Esophagus muscularis mucosa (tissue), 4 donors: ENCODE measurements at regions not wholly inside any gene's neighbourhood (a gene's known extent, or its start where the extent isn't known, plus 50 kb on each side); places are given as distances from the start of the nearest gene placed in this dataset.

ENCODE experiments used
- DNase-seq: peaks from one replicate; pipeline ENCODE4 v3.0.0-alpha.2; 2017; ENCODE audit errors: extremely low spot score
- H3K27ac ChIP-seq, 4 donors: fragments of 200-600 bp; sonication (generic); replicated peaks in 1 of 4; 1 replicate in 3 of 4; 2 replicates in 1 of 4; pipeline ENCODE4 v1.5.1; 2016 to 2019; ENCODE audit warnings: mild to moderate bottlenecking in 1 of 4
- H3K27me3 ChIP-seq, 4 donors: fragments of 200-600 bp; sonication (generic); one replicate each; pipeline versions ENCODE4 v1.5.1 to v1.6.0; 2016 to 2019
- H3K36me3 ChIP-seq, 4 donors: fragments of 200-600 bp; sonication (generic); one replicate each; pipeline ENCODE4 v1.5.1; 2016 to 2019
- H3K4me1 ChIP-seq, 4 donors: fragments of 200-600 bp; sonication (generic); one replicate each; pipeline ENCODE4 v1.5.1; 2016 to 2019
- H3K4me3 ChIP-seq, 4 donors: fragments of 200-600 bp; sonication (generic); 1 replicate in 2 of 4; 2 replicates in 2 of 4; pipeline ENCODE4 v1.5.1; 2016 to 2019; ENCODE audit warnings: mild to moderate bottlenecking in 4 of 4, moderate library complexity in 1 of 4
- H3K9me3 ChIP-seq, 4 donors: fragments of 200-600 bp; sonication (generic); 1 replicate in 3 of 4; 2 replicates in 1 of 4; pipeline ENCODE4 v1.5.1; 2016 to 2019
- EP300 ChIP-seq: sonication (generic); formaldehyde crosslinking; IDR thresholded peaks from one replicate; pipeline ENCODE4 v1.6.1; 2017; ENCODE audit warnings: antibody characterized with exemption
- POLR2A ChIP-seq: fragments of 450-650 bp; IDR thresholded peaks from one replicate; pipeline ENCODE4 v1.6.1; 2017; ENCODE audit warnings: antibody characterized with exemption, moderate library complexity, mild to moderate bottlenecking, low read depth
- POLR2AphosphoS5 ChIP-seq, 2 donors: sonication (generic); formaldehyde crosslinking; IDR thresholded peaks; one replicate each; pipeline ENCODE4 v1.6.1; 2017; ENCODE audit warnings: antibody characterized with exemption in 2 of 2
- WGBS: methylation state at CpG from one replicate; pipeline ENCODE4 v1.1.5; 2018; 5-methylcytosine and 5-hydroxymethylcytosine counted together
- intact Hi-C: fragments of 100-400 bp; cut with DNase I; formaldehyde crosslinking; loops from one replicate; pipeline ENCODE4 v1.15.1; 2023
- TF ChIP-seq, protein P1 (sequence below), 3 experiments: fragments of 200-600 bp in 2 of 3; fragments of 450-650 bp in 1 of 3; sonication (generic) in 2 of 3; IDR thresholded peaks; one replicate each; pipeline ENCODE4 v1.5.1; 2017 to 2019; ENCODE audit warnings: antibody characterized with exemption in 3 of 3, mild to moderate bottlenecking in 2 of 3, moderate library complexity in 1 of 3

DNA sequence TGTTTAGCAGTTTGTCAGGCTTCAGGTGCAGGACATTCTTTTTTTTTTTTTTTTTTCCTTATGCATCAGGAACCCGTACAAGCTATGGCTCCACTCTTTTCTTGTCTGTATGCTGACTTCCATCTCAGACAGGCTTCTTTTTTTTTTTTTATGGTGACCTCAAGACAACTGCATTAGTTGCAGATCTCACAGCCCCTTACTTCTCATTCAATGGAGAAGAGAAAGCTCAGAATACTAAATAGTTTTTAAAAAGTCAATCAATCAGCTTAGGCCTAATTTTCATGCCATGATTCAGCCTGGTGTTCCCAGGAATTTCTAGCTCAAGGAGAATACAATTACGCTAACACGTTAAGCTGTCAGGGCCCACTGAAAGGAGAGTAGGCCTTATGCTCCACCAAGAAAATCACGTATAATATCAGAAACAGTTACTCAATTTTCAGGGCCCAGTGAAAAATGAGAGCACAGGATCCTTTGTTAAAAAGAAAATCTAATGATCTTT lies 1596.0 kb upstream of the MIR17HG start:
- H3K36me3 ChIP-seq, result no peaks in the 10 kb centered on the region
- WGBS, result 86% methylated on average over 4 of the region's 4 CpGs

GRCh38 chr13:89752394-89752793 lies 1595.1 kb upstream of the MIR17HG start:
- intact Hi-C loops, result no loop called here
- Histone ChIP-seq H3K4me3 (no peak overlapping the region), H3K27me3 (no peaks in the 10 kb centered on the region), H3K27ac (no peak overlapping the region), H3K36me3 (no peaks in the 10 kb centered on the region), H3K9me3 (peaks cover 0 to 5% (median 2%) of the 10 kb centered on the region in 4 donors), H3K4me1 (no peaks in the 10 kb centered on the region)
- WGBS, result 86% methylated on average over 1 of the region's 1 CpG
- TF ChIP-seq POLR2AphosphoS5 (IDR thresholded peaks at IDR 0.05), result no peak
- TF ChIP-seq POLR2A, result no peak
- no peak for TF ChIP-seq EP300
- TF ChIP-seq, protein P1, sequence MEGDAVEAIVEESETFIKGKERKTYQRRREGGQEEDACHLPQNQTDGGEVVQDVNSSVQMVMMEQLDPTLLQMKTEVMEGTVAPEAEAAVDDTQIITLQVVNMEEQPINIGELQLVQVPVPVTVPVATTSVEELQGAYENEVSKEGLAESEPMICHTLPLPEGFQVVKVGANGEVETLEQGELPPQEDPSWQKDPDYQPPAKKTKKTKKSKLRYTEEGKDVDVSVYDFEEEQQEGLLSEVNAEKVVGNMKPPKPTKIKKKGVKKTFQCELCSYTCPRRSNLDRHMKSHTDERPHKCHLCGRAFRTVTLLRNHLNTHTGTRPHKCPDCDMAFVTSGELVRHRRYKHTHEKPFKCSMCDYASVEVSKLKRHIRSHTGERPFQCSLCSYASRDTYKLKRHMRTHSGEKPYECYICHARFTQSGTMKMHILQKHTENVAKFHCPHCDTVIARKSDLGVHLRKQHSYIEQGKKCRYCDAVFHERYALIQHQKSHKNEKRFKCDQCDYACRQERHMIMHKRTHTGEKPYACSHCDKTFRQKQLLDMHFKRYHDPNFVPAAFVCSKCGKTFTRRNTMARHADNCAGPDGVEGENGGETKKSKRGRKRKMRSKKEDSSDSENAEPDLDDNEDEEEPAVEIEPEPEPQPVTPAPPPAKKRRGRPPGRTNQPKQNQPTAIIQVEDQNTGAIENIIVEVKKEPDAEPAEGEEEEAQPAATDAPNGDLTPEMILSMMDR (IDR thresholded peaks at IDR 0.05), result no peak
- DNase-seq, result no peak

More for the DNA sequence above, 1596.0 kb upstream of the MIR17HG start:
- Histone ChIP-seq H3K27ac (no peak overlapping the region), H3K4me3 (no peak overlapping the region), H3K9me3 (peaks cover 0 to 5% (median 2%) of the 10 kb centered on the region in 4 donors), H3K4me1 (no peaks in the 10 kb centered on the region), H3K27me3 (no peaks in the 10 kb centered on the region)
- no peak for DNase-seq
- intact Hi-C loops, result no loop called here
- TF ChIP-seq POLR2AphosphoS5 (IDR thresholded peaks at IDR 0.05) (no peak), EP300 (no peak), POLR2A (no peak)
- TF ChIP-seq, protein P1 (IDR thresholded peaks at IDR 0.05), result no peak

- TF ChIP-seq POLR2A (no peak), EP300 (no peak), POLR2AphosphoS5 (IDR thresholded peaks at IDR 0.05) (no peak)
- TF ChIP-seq, protein P1 (IDR thresholded peaks at IDR 0.05), result no peak
- H3K27ac ChIP-seq, result no peak overlapping the region
- H3K4me3 ChIP-seq, result no peak overlapping the region
- H3K9me3 ChIP-seq, result peaks cover 0 to 5% (median 2%) of the 10 kb centered on the region in 4 donors
- intact Hi-C loops, result no loop called here
- no peak for DNase-seq
- 85% methylated on average over 2 of the region's 2 CpGs for WGBS
- no peaks in the 10 kb centered on the region for H3K4me1 ChIP-seq
- H3K36me3 ChIP-seq, result no peaks in the 10 kb centered on the region
- H3K27me3 ChIP-seq, result no peaks in the 10 kb centered on the region
Observed at GRCh38 chr13:89755729-89756492, 1591.6 kb upstream of the MIR17HG start.

GRCh38 chr13:89763005-89763404 lies 1584.5 kb upstream of the MIR17HG start:
- Histone ChIP-seq H3K9me3 (no peaks in the 10 kb centered on the region), H3K36me3 (no peaks in the 10 kb centered on the region), H3K27ac (no peak overlapping the region), H3K4me3 (no peak overlapping the region), H3K27me3 (no peaks in the 10 kb centered on the region), H3K4me1 (no peaks in the 10 kb centered on the region)
- WGBS, result 86% methylated on average over 1 of the region's 1 CpG
- DNase-seq, result no peak
- TF ChIP-seq POLR2AphosphoS5 (IDR thresholded peaks at IDR 0.05) (no peak), POLR2A (no peak), EP300 (no peak)
- TF ChIP-seq, protein P1 (IDR thresholded peaks at IDR 0.05), result no peak
- intact Hi-C loops, result no loop called here
